IMR-90 (cell line): ENCODE measurements at regions not wholly inside any gene's neighbourhood (a gene's known extent, or its start where the extent isn't known, plus 50 kb on each side); places are given as distances from the start of the nearest gene placed in this dataset.

Source experiments
- ATAC-seq: fragments of 200-7000 bp; cut with Tn5 transposase; 2 replicates; pipeline ENCODE4 v1.9.1; 2020; ENCODE audit warnings: low read depth, mild to moderate bottlenecking, moderate library complexity
- BruUV-seq: library from RNA; stranded (reverse); fragments of 400-500 nt; replicated peaks from 2 replicates; lab custom pipeline; 2021; lab: Mats Ljungman, UMichigan
- CTCF ChIA-PET: fragments of 300-600 bp; formaldehyde crosslinking; extraction: SDS; loops from one replicate; lab custom pipeline; 2021; ENCODE audit warnings: antibody characterized with exemption; lab: Yijun Ruan, JAX
- POLR2A ChIA-PET: fragments of 300-600 bp; sonication (Branson Sonifier 250); formaldehyde crosslinking; loops from one replicate; lab custom pipeline; 2022; ENCODE audit warnings: antibody characterized with exemption; ENCODE audit not compliant: unreplicated experiment; lab: Charles Lee
- DNase-seq: peaks from one replicate; pipeline ENCODE4 v3.0.0; 2013
- H2AFZ ChIP-seq: replicated peaks from 2 replicates; pipeline ENCODE3; 2013; ENCODE audit warnings: low read length, mild to moderate bottlenecking; ENCODE audit not compliant: poor library complexity
- H2AK5ac ChIP-seq: 2 replicates; pipeline ENCODE4 v1.6.1; 2013; ENCODE audit warnings: low read depth, low read length, inconsistent platforms
- H2AK9ac ChIP-seq: replicated peaks from 2 replicates; pipeline ENCODE3; 2013; ENCODE audit warnings: mild to moderate bottlenecking, low read depth, low read length, moderate library complexity; ENCODE audit not compliant: poor library complexity
- H2BK120ac ChIP-seq: 2 replicates; pipeline ENCODE4 v1.6.1; 2013; ENCODE audit warnings: low read depth, low read length, inconsistent platforms
- H2BK15ac ChIP-seq: 3 replicates; pipeline ENCODE4 v1.6.1; 2013; ENCODE audit warnings: low read depth, low read length, inconsistent platforms
- H2BK20ac ChIP-seq: 2 replicates; pipeline ENCODE4 v1.6.1; 2013; ENCODE audit warnings: low read depth, mild to moderate bottlenecking, inconsistent platforms, low read length, moderate library complexity
- H2BK5ac ChIP-seq: 2 replicates; pipeline ENCODE4 v1.6.1; 2013; ENCODE audit warnings: mild to moderate bottlenecking, low read depth, low read length, inconsistent platforms; ENCODE audit not compliant: poor library complexity, severe bottlenecking
- H3K14ac ChIP-seq: replicated peaks from 2 replicates; pipeline ENCODE4 v1.6.1; 2013; ENCODE audit warnings: low read depth, low read length, inconsistent platforms
- H3K18ac ChIP-seq: 2 replicates; pipeline ENCODE4 v1.6.1; 2013; ENCODE audit warnings: low read depth, low read length, control low read depth
- H3K23ac ChIP-seq: 2 replicates; pipeline ENCODE4 v1.6.1; 2013; ENCODE audit warnings: low read depth, low read length, inconsistent platforms
- H3K27ac ChIP-seq: 2 replicates; pipeline ENCODE4 v1.5.1; 2013; ENCODE audit warnings: mild to moderate bottlenecking, control low read depth, low read length; ENCODE audit not compliant: insufficient read depth
- H3K27me3 ChIP-seq: 2 replicates; pipeline ENCODE4 v1.6.1; 2013; ENCODE audit warnings: low read length; ENCODE audit not compliant: control insufficient read depth, insufficient read depth
- H3K36me3 ChIP-seq: 2 replicates; pipeline ENCODE4 v1.6.1; 2013; ENCODE audit warnings: low read length, mixed read lengths; ENCODE audit not compliant: control insufficient read depth, insufficient read depth
- H3K4ac ChIP-seq: 2 replicates; pipeline ENCODE4 v1.6.1; 2013; ENCODE audit warnings: low read depth, low read length, inconsistent platforms
- H3K4me1 ChIP-seq: 2 replicates; pipeline ENCODE4 v1.6.1; 2013; ENCODE audit warnings: low read length, mixed read lengths; ENCODE audit not compliant: control insufficient read depth, insufficient read depth
- H3K4me2 ChIP-seq: 2 replicates; pipeline ENCODE4 v1.6.1; 2013; ENCODE audit warnings: low read depth, mild to moderate bottlenecking, control low read depth, low read length, moderate library complexity
- H3K4me3 ChIP-seq: 2 replicates; pipeline ENCODE4 v1.5.1; 2013; ENCODE audit warnings: low read depth, mild to moderate bottlenecking, control low read depth, low read length, moderate library complexity; ENCODE audit not compliant: insufficient read depth
- H3K56ac ChIP-seq: 2 replicates; pipeline ENCODE4 v1.6.1; 2013; ENCODE audit warnings: low read length, inconsistent platforms; ENCODE audit not compliant: insufficient read depth; ENCODE audit errors: extremely low read depth
- H3K79me1 ChIP-seq, 2 experiments: 2 replicates each; pipeline ENCODE4 v1.6.1; 2013; ENCODE audit warnings: low read length in 2 of 2, inconsistent platforms in 1 of 2, low read depth in 1 of 2
- H3K9ac ChIP-seq: 2 replicates; pipeline ENCODE4 v1.6.1; 2013; ENCODE audit warnings: low read depth, low read length, control low read depth
- H3K9me1 ChIP-seq: 2 replicates; pipeline ENCODE4 v1.6.1; 2013; ENCODE audit warnings: low read length, inconsistent platforms; ENCODE audit not compliant: insufficient read depth
- H3K9me3 ChIP-seq: 2 replicates; pipeline ENCODE4 v1.6.1; 2013; ENCODE audit warnings: low read length; ENCODE audit not compliant: control insufficient read depth, insufficient read depth
- H4K20me1 ChIP-seq: 2 replicates; pipeline ENCODE4 v1.6.1; 2013; ENCODE audit warnings: low read length, inconsistent platforms; ENCODE audit not compliant: insufficient read depth
- H4K5ac ChIP-seq: 2 replicates; pipeline ENCODE4 v1.6.1; 2013; ENCODE audit warnings: mild to moderate bottlenecking, low read depth, low read length, control low read depth
- H4K8ac ChIP-seq, 2 experiments: 2 replicates each; pipeline ENCODE4 v1.6.1; 2013; ENCODE audit warnings: low read depth in 2 of 2, low read length in 2 of 2, control low read depth in 1 of 2, inconsistent platforms in 1 of 2
- H4K91ac ChIP-seq: 2 replicates; pipeline ENCODE4 v1.6.1; 2013; ENCODE audit warnings: low read depth, low read length, inconsistent platforms; ENCODE audit not compliant: insufficient read depth
- MAFK ChIP-seq: IDR thresholded peaks from 2 replicates; pipeline ENCODE4 v1.6.1; 2012; ENCODE audit warnings: low read depth, low read length, improper control_type of control experiment
- WGBS, 2 experiments: methylation state at CpG; one replicate each; pipeline versions ENCODE4 v1.1.5 to v1.1.7; 2013; ENCODE audit warnings: missing lambda C conversion rate in 2 of 2; ENCODE audit not compliant: insufficient read length in 1 of 2; ENCODE audit errors: extremely low coverage in 2 of 2; 5-methylcytosine and 5-hydroxymethylcytosine counted together
- dilution Hi-C: fragments of 300-500 bp; cut with HindIII; formaldehyde crosslinking; loops from one replicate; pipeline ENCODE4 v1.14.3; 2018; ENCODE audit warnings: low sequenced_read_pairs; ENCODE audit not compliant: unreplicated experiment
- in situ Hi-C: fragments of 300-500 bp; cut with MboI; formaldehyde crosslinking; loops from 3 replicates; pipeline ENCODE4 v1.14.3; 2019; ENCODE audit warnings: low sequenced_read_pairs, inconsistent platforms, mixed read lengths
- intact Hi-C: fragments of 100-400 bp; cut with micrococcal nuclease; formaldehyde crosslinking; loops from 2 replicates; pipeline ENCODE4 v1.10.0; 2022
- TF ChIP-seq, protein P1 (sequence below): fragments of 150-350 bp; IDR thresholded peaks from 2 replicates; pipeline ENCODE4 v1.6.1; 2017; ENCODE audit warnings: mild to moderate bottlenecking, antibody characterized with exemption, low read length, low read depth

DNA sequence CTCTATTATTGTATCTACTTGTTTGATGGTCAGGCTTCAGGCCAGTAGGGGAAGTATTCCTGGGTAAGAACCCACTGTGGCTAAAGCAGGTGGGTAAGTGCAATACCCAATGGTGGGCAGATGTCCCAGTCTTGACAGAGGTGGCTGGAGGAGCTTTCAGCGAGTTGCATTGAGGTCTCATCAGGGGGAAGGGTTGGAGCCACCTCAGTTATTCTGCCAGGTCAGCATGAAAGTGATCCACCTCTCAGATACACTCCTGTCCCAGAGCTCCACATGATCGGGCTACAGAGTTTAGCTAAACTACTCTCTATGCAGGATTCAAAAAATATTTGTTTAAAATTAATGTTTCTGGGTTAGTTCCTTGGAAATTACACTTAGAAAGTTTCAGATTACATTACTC, 95.8 kb upstream of the WNT7A start:
- no peak overlapping the region for H2BK20ac ChIP-seq
- WGBS, 2 experiments = no CpG with 5 or more reads among the region's 2 CpGs
- in situ Hi-C loops (no loop called here), intact Hi-C loops (no loop called here), dilution Hi-C loops (no loop called here)
- TF ChIP-seq MAFK = peak; percentile 19; the same call in 1 of the 2 replicates
- TF ChIP-seq, protein P1, sequence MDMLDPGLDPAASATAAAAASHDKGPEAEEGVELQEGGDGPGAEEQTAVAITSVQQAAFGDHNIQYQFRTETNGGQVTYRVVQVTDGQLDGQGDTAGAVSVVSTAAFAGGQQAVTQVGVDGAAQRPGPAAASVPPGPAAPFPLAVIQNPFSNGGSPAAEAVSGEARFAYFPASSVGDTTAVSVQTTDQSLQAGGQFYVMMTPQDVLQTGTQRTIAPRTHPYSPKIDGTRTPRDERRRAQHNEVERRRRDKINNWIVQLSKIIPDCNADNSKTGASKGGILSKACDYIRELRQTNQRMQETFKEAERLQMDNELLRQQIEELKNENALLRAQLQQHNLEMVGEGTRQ = no peak
- H3K56ac ChIP-seq = no peak overlapping the region
- H4K5ac ChIP-seq = no peak overlapping the region
- no peak overlapping the region for H4K91ac ChIP-seq
- H2AK5ac ChIP-seq = no peak overlapping the region
- no peaks in the 10 kb centered on the region for H4K20me1 ChIP-seq
- no peak overlapping the region for H3K4me3 ChIP-seq
- DNase-seq (no peak), ATAC-seq (no peak)
- no peak overlapping the region for H2AK9ac ChIP-seq
- H3K9me3 ChIP-seq = peaks cover 6% of the 10 kb centered on the region; the same call in 1 of the 2 replicates
- no peak overlapping the region for H4K8ac ChIP-seq
- no peak overlapping the region for H3K18ac ChIP-seq
- BruUV-seq = no TSS peak
- H3K4me2 ChIP-seq = no peak overlapping the region
- no peak overlapping the region for H2BK15ac ChIP-seq
- no peak overlapping the region for H3K23ac ChIP-seq
- no peak overlapping the region for H3K14ac ChIP-seq
- no peak overlapping the region for H3K9ac ChIP-seq
- H2BK5ac ChIP-seq = no peak overlapping the region
- no peak overlapping the region for H3K27ac ChIP-seq
- H3K36me3 ChIP-seq = no peaks in the 10 kb centered on the region
- no peaks in the 10 kb centered on the region for H3K79me1 ChIP-seq
- POLR2A ChIA-PET = no interaction called here
- CTCF ChIA-PET = no interaction called here
- no peak overlapping the region for H2AFZ ChIP-seq
- no peaks in the 10 kb centered on the region for H3K9me1 ChIP-seq
- no peak overlapping the region for H2BK120ac ChIP-seq
- no peak overlapping the region for H3K4ac ChIP-seq
- no peaks in the 10 kb centered on the region for H3K27me3 ChIP-seq
- H3K4me1 ChIP-seq = no peaks in the 10 kb centered on the region
